ENCODE measurements at regions not wholly inside any gene's neighbourhood (a gene's known extent, or its start where the extent isn't known, plus 50 kb on each side); places are given as distances from the start of the nearest gene placed in this dataset.
"Not testable (repeated sequence)": the region's sequence is repeated elsewhere in the genome, so short reads cannot be mapped to it uniquely, and the experiment has no call there.

GRCh38 chr22:15772337-15772736 lies 82.5 kb downstream of the POTEH start:
- H3K27me3 ChIP-seq (ENCODE audit: control insufficient read depth in 3 of 3, insufficient read depth in 3 of 3, low read length in 2 of 3); H3K4me1 ChIP-seq (ENCODE audit: control insufficient read depth in 5 of 5, insufficient read depth in 5 of 5, low read length in 5 of 5); H3K9ac ChIP-seq (ENCODE audit: insufficient read depth in 1 of 2, low read length in 2 of 2); H3K27ac ChIP-seq (ENCODE audit: low read depth in 1 of 2, low read length in 1 of 2); ATAC-seq (ENCODE audit: insufficient read depth, low FRiP score); H3K36me3 ChIP-seq (ENCODE audit: control insufficient read depth in 4 of 4, insufficient read depth in 4 of 4, low read length in 4 of 4); H3K9me3 ChIP-seq (ENCODE audit: control insufficient read depth in 4 of 4, insufficient read depth in 3 of 4, low read length in 3 of 4); H3K4me3 ChIP-seq; DNase-seq: not testable (repeated sequence)
- 73 to 77% methylated on average over 3 of the region's 3 CpGs for WGBS, 2 donors

GRCh38 chr22:15775118-15775517 lies 85.3 kb downstream of the POTEH start:
- H3K9ac ChIP-seq (ENCODE audit: insufficient read depth in 1 of 2, low read length in 2 of 2); H3K9me3 ChIP-seq (ENCODE audit: control insufficient read depth in 4 of 4, insufficient read depth in 3 of 4, low read length in 3 of 4); H3K4me1 ChIP-seq (ENCODE audit: control insufficient read depth in 5 of 5, insufficient read depth in 5 of 5, low read length in 5 of 5); H3K4me3 ChIP-seq; H3K27ac ChIP-seq (ENCODE audit: low read depth in 1 of 2, low read length in 1 of 2); H3K27me3 ChIP-seq (ENCODE audit: control insufficient read depth in 3 of 3, insufficient read depth in 3 of 3, low read length in 2 of 3); ATAC-seq (ENCODE audit: insufficient read depth, low FRiP score); H3K36me3 ChIP-seq (ENCODE audit: control insufficient read depth in 4 of 4, insufficient read depth in 4 of 4, low read length in 4 of 4): not testable (repeated sequence)
- DNase-seq, result peak in 1 of 3 donors; percentile 1
- WGBS, 2 donors, result 64 to 65% methylated on average over 4 of the region's 7 CpGs

- 71 to 72% methylated on average over 16 to 17 of the region's 43 CpGs for WGBS, 2 donors
- H3K36me3 ChIP-seq (ENCODE audit: control insufficient read depth in 4 of 4, insufficient read depth in 4 of 4, low read length in 4 of 4); H3K27ac ChIP-seq (ENCODE audit: low read depth in 1 of 2, low read length in 1 of 2); H3K4me1 ChIP-seq (ENCODE audit: control insufficient read depth in 5 of 5, insufficient read depth in 5 of 5, low read length in 5 of 5); H3K27me3 ChIP-seq (ENCODE audit: control insufficient read depth in 3 of 3, insufficient read depth in 3 of 3, low read length in 2 of 3); H3K9me3 ChIP-seq (ENCODE audit: control insufficient read depth in 4 of 4, insufficient read depth in 3 of 4, low read length in 3 of 4); H3K4me3 ChIP-seq; H3K9ac ChIP-seq (ENCODE audit: insufficient read depth in 1 of 2, low read length in 2 of 2): not testable (repeated sequence)
- DNase-seq, result peak in 1 of 3 donors; percentile 1
- ATAC-seq (ENCODE audit: insufficient read depth, low FRiP score), result peak; percentile 34
These were observed 86.1 kb downstream of the POTEH start for GRCh38 chr22:15775670-15776669.

- not testable (repeated sequence) for H3K9ac ChIP-seq (ENCODE audit: insufficient read depth in 1 of 2, low read length in 2 of 2); H3K4me3 ChIP-seq; H3K4me1 ChIP-seq (ENCODE audit: control insufficient read depth in 5 of 5, insufficient read depth in 5 of 5, low read length in 5 of 5); H3K27ac ChIP-seq (ENCODE audit: low read depth in 1 of 2, low read length in 1 of 2); H3K9me3 ChIP-seq (ENCODE audit: control insufficient read depth in 4 of 4, insufficient read depth in 3 of 4, low read length in 3 of 4); DNase-seq; H3K27me3 ChIP-seq (ENCODE audit: control insufficient read depth in 3 of 3, insufficient read depth in 3 of 3, low read length in 2 of 3); H3K36me3 ChIP-seq (ENCODE audit: control insufficient read depth in 4 of 4, insufficient read depth in 4 of 4, low read length in 4 of 4); ATAC-seq (ENCODE audit: insufficient read depth, low FRiP score)
- 73 to 86% methylated on average over 3 to 10 of the region's 16 CpGs for WGBS, 2 donors
These were observed 86.9 kb downstream of the POTEH start for GRCh38 chr22:15776727-15777126.

GRCh38 chr22:15777150-15777549 lies 87.3 kb downstream of the POTEH start:
- not testable (repeated sequence) for H3K4me1 ChIP-seq (ENCODE audit: control insufficient read depth in 5 of 5, insufficient read depth in 5 of 5, low read length in 5 of 5)

GRCh38 chr22:15777557-15777956 lies 87.7 kb downstream of the POTEH start:
- H3K4me1 ChIP-seq (ENCODE audit: control insufficient read depth in 5 of 5, insufficient read depth in 5 of 5, low read length in 5 of 5); H3K27ac ChIP-seq (ENCODE audit: low read depth in 1 of 2, low read length in 1 of 2); H3K4me3 ChIP-seq; H3K9ac ChIP-seq (ENCODE audit: insufficient read depth in 1 of 2, low read length in 2 of 2); H3K36me3 ChIP-seq (ENCODE audit: control insufficient read depth in 4 of 4, insufficient read depth in 4 of 4, low read length in 4 of 4); ATAC-seq (ENCODE audit: insufficient read depth, low FRiP score); H3K27me3 ChIP-seq (ENCODE audit: control insufficient read depth in 3 of 3, insufficient read depth in 3 of 3, low read length in 2 of 3); H3K9me3 ChIP-seq (ENCODE audit: control insufficient read depth in 4 of 4, insufficient read depth in 3 of 4, low read length in 3 of 4); DNase-seq: not testable (repeated sequence)
- 40 to 60% methylated on average over 2 to 8 of the region's 19 CpGs for WGBS, 2 donors

More at GRCh38 chr22:15777150-15777549, 87.3 kb downstream of the POTEH start:
- not testable (repeated sequence) for H3K27ac ChIP-seq (ENCODE audit: low read depth in 1 of 2, low read length in 1 of 2); H3K9ac ChIP-seq (ENCODE audit: insufficient read depth in 1 of 2, low read length in 2 of 2); ATAC-seq (ENCODE audit: insufficient read depth, low FRiP score); H3K36me3 ChIP-seq (ENCODE audit: control insufficient read depth in 4 of 4, insufficient read depth in 4 of 4, low read length in 4 of 4); H3K4me3 ChIP-seq; DNase-seq; H3K9me3 ChIP-seq (ENCODE audit: control insufficient read depth in 4 of 4, insufficient read depth in 3 of 4, low read length in 3 of 4); H3K27me3 ChIP-seq (ENCODE audit: control insufficient read depth in 3 of 3, insufficient read depth in 3 of 3, low read length in 2 of 3)
- WGBS, 2 donors, result 78 to 80% methylated on average over 3 to 6 of the region's 24 CpGs

GRCh38 chr22:15778366-15778765 lies 88.5 kb downstream of the POTEH start:
- not testable (repeated sequence) for ATAC-seq (ENCODE audit: insufficient read depth, low FRiP score); H3K4me1 ChIP-seq (ENCODE audit: control insufficient read depth in 5 of 5, insufficient read depth in 5 of 5, low read length in 5 of 5); H3K9ac ChIP-seq (ENCODE audit: insufficient read depth in 1 of 2, low read length in 2 of 2); H3K27ac ChIP-seq (ENCODE audit: low read depth in 1 of 2, low read length in 1 of 2); H3K27me3 ChIP-seq (ENCODE audit: control insufficient read depth in 3 of 3, insufficient read depth in 3 of 3, low read length in 2 of 3); H3K36me3 ChIP-seq (ENCODE audit: control insufficient read depth in 4 of 4, insufficient read depth in 4 of 4, low read length in 4 of 4); DNase-seq; H3K9me3 ChIP-seq (ENCODE audit: control insufficient read depth in 4 of 4, insufficient read depth in 3 of 4, low read length in 3 of 4); H3K4me3 ChIP-seq
- WGBS, 2 donors, result 54 to 59% methylated on average over 6 of the region's 6 CpGs

- not testable (repeated sequence) for H3K27me3 ChIP-seq (ENCODE audit: control insufficient read depth in 3 of 3, insufficient read depth in 3 of 3, low read length in 2 of 3); H3K9ac ChIP-seq (ENCODE audit: insufficient read depth in 1 of 2, low read length in 2 of 2); ATAC-seq (ENCODE audit: insufficient read depth, low FRiP score); H3K27ac ChIP-seq (ENCODE audit: low read depth in 1 of 2, low read length in 1 of 2); H3K36me3 ChIP-seq (ENCODE audit: control insufficient read depth in 4 of 4, insufficient read depth in 4 of 4, low read length in 4 of 4); H3K4me1 ChIP-seq (ENCODE audit: control insufficient read depth in 5 of 5, insufficient read depth in 5 of 5, low read length in 5 of 5); DNase-seq; H3K9me3 ChIP-seq (ENCODE audit: control insufficient read depth in 4 of 4, insufficient read depth in 3 of 4, low read length in 3 of 4); H3K4me3 ChIP-seq
- 27 to 50% methylated on average over 1 of the region's 1 CpG for WGBS, 2 donors
These were observed 91.8 kb downstream of the POTEH start for GRCh38 chr22:15781652-15782051.
